ENCODE measurements at regions not wholly inside any gene's neighbourhood (a gene's known extent, or its start where the extent isn't known, plus 50 kb on each side); places are given as distances from the start of the nearest gene placed in this dataset.

GRCh38 chr4:188197566-188197965 lies 58.3 kb downstream of the TRIML1 start:
- no peak for DNase-seq (ENCODE audit: low read depth in 2 of 2)

GRCh38 chr4:188198982-188199792 lies 59.9 kb downstream of the TRIML1 start:
- DNase-seq (ENCODE audit: low read depth in 2 of 2) = no peak

- DNase-seq (ENCODE audit: low read depth in 2 of 2) = no peak
Observed at GRCh38 chr4:188201851-188202250, 62.6 kb downstream of the TRIML1 start.

- no peak for DNase-seq (ENCODE audit: low read depth in 2 of 2)
Observed at GRCh38 chr4:188206783-188207182, 67.5 kb downstream of the TRIML1 start.

- DNase-seq (ENCODE audit: low read depth in 2 of 2) = no peak
Observed at GRCh38 chr4:188214861-188215260, 75.6 kb downstream of the TRIML1 start.

GRCh38 chr4:188218392-188218791 lies 79.2 kb downstream of the TRIML1 start:
- DNase-seq (ENCODE audit: low read depth in 2 of 2) = no peak

- DNase-seq (ENCODE audit: low read depth in 2 of 2) = no peak
Observed at GRCh38 chr4:188220006-188220405, 80.8 kb downstream of the TRIML1 start.

GRCh38 chr4:188221090-188221489 lies 81.8 kb downstream of the TRIML1 start:
- no peak for DNase-seq (ENCODE audit: low read depth in 2 of 2)

- no peak for DNase-seq (ENCODE audit: low read depth in 2 of 2)
Observed at GRCh38 chr4:188228279-188228678, 89.0 kb downstream of the TRIML1 start.

GRCh38 chr4:188232428-188232827 lies 93.2 kb downstream of the TRIML1 start:
- no peak for DNase-seq (ENCODE audit: low read depth in 2 of 2)

- DNase-seq (ENCODE audit: low read depth in 2 of 2) = no peak
Observed at GRCh38 chr4:188242041-188242440, 102.8 kb downstream of the TRIML1 start.

GRCh38 chr4:188245651-188246050 lies 106.4 kb downstream of the TRIML1 start:
- no peak for DNase-seq (ENCODE audit: low read depth in 2 of 2)

- DNase-seq (ENCODE audit: low read depth in 2 of 2) = no peak
Observed at GRCh38 chr4:188246488-188246887, 107.2 kb downstream of the TRIML1 start.

GRCh38 chr4:188254211-188254610 lies 115.0 kb downstream of the TRIML1 start:
- DNase-seq (ENCODE audit: low read depth in 2 of 2) = no peak

- no peak for DNase-seq (ENCODE audit: low read depth in 2 of 2)
Observed at GRCh38 chr4:188262464-188262863, 123.2 kb downstream of the TRIML1 start.

GRCh38 chr4:188263321-188263720 lies 124.1 kb downstream of the TRIML1 start:
- no peak for DNase-seq (ENCODE audit: low read depth in 2 of 2)

- no peak for DNase-seq (ENCODE audit: low read depth in 2 of 2)
Observed at GRCh38 chr4:188266386-188266785, 127.1 kb downstream of the TRIML1 start.

GRCh38 chr4:188268131-188268908 lies 129.1 kb downstream of the TRIML1 start:
- DNase-seq (ENCODE audit: low read depth in 2 of 2) = no peak

- no peak for DNase-seq (ENCODE audit: low read depth in 2 of 2)
Observed at GRCh38 chr4:188270273-188271069, 131.2 kb downstream of the TRIML1 start.

- DNase-seq (ENCODE audit: low read depth in 2 of 2) = no peak
Observed at GRCh38 chr4:188275686-188276085, 136.4 kb downstream of the TRIML1 start.

GRCh38 chr4:188279184-188279583 lies 139.9 kb downstream of the TRIML1 start:
- DNase-seq (ENCODE audit: low read depth in 2 of 2) = no peak

Measured in stimulated activated CD8-positive, alpha-beta memory T cell treated with anti-CD3 and anti-CD28 coated beads, Interleukin-7, amount 100 ng/mL, for 4 hours (primary cell).